ENCODE measurements at regions not wholly inside any gene's neighbourhood (a gene's known extent, or its start where the extent isn't known, plus 50 kb on each side); places are given as distances from the start of the nearest gene placed in this dataset.

DNA sequence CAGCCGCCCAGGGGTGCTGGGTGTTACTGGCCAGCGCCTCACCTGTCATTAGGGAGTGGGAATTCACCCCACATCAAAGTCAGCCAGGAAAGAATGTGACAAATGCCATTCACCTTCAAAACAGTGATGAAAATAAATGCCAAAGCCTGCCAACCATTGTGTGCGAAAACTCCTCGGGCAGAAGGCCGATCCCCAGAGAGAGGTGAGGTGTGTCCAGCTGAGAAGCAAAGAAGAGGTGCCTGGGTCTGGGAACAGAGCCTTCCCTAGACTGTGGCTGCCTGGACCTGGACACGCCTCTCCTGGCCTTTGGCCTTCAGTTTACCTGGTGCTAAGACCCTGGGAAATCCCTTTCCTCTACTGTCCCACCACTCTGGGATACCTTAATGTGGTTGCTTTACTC lies 142.7 kb downstream of the CYP26B1 start:
- DNase-seq (ENCODE audit: low read depth in 1 of 2, low spot score in 1 of 2): no peak

DNA sequence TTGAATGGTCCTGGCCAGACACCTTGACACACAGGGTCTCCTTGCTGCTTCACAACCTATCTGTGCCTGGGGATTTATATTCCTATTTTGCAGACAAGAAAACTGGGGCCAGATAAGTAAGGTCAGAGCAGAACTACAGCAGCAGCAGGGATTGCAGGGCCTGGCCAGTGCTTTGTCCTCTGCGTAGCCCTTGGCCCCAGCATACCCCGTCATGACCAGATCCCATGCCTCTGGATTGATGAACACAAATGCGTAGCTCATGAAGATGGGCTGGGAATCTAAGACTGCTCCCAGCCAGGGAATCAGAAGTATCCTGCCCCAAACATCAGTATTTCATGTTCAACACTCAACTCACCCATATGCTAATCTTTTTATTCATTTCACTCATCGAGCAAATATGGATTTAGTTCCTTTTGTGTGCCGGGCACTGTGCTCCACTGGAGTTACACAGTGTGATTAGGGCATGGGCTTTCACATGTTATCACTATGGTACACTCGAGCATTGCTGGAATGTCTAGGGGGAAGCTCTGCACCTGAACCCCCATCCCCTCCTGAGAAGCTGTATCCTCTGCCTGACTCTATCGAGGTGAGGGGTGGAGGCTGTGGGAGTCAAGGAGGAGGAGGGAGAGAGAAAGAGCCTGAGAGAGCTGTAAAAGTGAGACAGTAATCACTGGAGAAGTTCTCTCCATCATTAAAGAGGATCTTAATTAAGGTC lies 143.3 kb downstream of the CYP26B1 start:
- no peak for DNase-seq (ENCODE audit: low read depth in 1 of 2, low spot score in 1 of 2)

DNA sequence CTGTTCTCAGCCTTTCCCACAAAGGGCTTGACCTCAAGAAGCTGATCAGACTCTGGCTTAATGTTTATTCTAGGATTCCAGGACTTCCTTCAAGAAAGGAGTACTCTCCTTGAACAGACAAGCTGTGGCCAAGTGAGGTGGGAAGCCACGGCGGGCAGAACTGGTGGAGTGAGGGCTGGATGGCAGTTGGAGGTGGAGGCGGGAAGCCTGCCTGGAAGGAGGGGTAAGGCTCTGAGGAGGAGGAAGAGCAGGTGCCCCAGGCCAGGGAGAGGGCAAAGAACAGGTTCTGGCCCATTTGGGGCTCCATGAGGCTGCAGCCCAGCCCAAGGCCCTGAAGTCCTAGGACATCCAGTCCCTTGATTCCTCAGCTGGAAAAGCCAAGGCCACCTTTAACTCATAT lies 143.9 kb downstream of the CYP26B1 start:
- no peak for DNase-seq (ENCODE audit: low read depth in 1 of 2, low spot score in 1 of 2)

DNA sequence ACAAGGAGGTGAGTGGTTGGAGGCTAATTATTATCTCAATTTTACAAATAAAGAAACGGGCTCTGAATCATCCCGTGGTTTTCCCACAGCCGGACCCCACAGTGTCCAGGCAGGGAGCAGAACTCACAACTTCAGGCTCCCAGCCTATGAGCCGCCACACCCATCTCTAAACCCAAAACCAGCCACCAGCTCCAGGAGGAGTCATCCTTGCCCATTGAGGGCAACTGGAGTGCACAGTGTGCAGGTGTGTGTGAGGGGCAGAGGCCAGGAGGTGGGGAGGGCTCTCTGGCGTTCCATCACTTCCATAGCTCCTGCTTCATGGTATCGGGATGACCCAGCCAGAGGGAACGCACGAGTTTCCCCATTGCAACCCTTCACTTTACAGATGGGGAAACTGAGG lies 144.5 kb downstream of the CYP26B1 start:
- DNase-seq (ENCODE audit: low read depth in 1 of 2, low spot score in 1 of 2): no peak

DNA sequence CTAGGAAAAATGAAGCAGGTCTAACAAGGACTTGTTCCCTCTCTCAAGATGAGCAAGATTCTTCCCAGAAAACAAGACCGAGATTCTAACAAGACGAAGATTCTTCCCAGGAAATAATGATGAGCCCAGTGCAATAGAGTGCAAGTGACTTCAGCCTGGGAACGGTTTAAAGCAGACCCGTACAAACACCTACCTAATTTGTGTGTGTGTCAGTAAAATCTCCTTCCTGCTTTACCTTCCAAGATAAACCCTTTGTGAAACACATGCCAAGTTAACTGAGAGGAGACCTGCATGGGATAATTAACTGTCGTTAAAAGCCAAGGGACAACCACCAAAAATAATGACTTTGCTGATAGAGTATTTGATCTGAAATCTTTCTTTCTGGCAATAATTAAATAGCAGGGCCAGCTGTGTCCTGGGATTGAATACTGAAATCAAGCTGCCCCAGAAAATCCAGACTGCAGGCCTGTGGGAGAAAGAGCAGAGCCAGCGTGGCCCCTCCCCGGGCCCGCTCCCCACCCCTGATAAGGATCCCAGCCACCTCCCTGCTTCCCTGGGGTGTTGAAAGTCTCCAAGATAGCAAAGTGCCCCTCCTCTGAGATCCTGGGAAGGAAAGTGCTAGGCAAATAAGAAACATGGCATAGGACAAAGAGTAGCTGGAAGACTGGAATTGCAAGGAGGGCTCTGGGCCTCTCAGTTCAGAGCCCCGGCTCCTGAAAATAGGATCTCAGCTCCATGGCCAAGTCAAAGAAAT lies 145.5 kb downstream of the CYP26B1 start:
- DNase-seq (ENCODE audit: low read depth in 1 of 2, low spot score in 1 of 2): no peak

DNA sequence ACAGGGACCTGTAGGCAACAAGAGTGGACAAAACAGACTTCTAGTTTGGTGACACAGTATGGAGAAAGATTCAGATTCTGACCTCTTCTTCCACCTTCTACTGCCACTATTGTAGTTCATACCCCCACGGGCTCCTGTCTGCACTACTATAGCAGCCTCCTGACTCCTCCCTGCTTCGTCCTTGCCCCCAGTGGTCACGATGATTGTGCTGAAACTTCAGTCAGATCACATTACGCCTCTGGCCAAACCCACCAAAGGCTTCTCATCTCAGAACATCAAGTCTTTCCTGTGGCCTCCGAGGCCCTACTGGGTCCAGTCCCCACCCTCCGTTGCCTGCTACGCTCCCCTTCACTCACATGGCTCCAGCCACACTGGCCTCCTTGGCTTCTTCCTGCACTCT lies 147.6 kb downstream of the CYP26B1 start:
- DNase-seq (ENCODE audit: low read depth in 1 of 2, low spot score in 1 of 2): no peak

- DNase-seq (ENCODE audit: low read depth in 1 of 2, low spot score in 1 of 2): no peak
These were observed 148.1 kb downstream of the CYP26B1 start for GRCh38 chr2:71999580-71999979.

- no peak for DNase-seq (ENCODE audit: low read depth in 1 of 2, low spot score in 1 of 2)
These were observed 149.8 kb downstream of the CYP26B1 start for GRCh38 chr2:71997843-71998242.

- no peak for DNase-seq (ENCODE audit: low read depth in 1 of 2, low spot score in 1 of 2)
These were observed 152.5 kb downstream of the CYP26B1 start for GRCh38 chr2:71995067-71995665.

DNA sequence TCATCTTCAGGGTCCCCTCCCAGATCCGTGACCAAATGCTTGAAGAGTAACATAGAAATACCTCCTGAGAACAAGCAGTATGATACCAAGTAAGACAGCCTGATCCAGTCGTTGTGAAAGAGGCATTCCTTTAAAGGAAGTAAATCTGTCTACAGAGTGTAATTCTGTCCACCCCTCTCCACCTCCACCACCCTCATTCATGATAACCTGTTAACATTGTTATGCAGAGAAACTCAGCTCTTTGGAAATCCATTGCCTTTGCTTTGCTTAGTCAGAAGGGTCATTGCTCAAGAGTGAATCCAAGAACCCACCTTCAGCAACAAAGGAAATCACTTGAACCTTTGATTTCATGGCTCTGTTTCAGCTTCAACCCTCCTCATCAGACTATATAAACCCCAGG lies 155.6 kb downstream of the CYP26B1 start:
- no peak for DNase-seq (ENCODE audit: low read depth in 1 of 2, low spot score in 1 of 2)

GRCh38 chr2:71991397-71991796 lies 156.3 kb downstream of the CYP26B1 start:
- DNase-seq (ENCODE audit: low read depth in 1 of 2, low spot score in 1 of 2): no peak

- DNase-seq (ENCODE audit: low read depth in 1 of 2, low spot score in 1 of 2): no peak
These were observed 156.8 kb downstream of the CYP26B1 start for GRCh38 chr2:71990826-71991225.

DNA sequence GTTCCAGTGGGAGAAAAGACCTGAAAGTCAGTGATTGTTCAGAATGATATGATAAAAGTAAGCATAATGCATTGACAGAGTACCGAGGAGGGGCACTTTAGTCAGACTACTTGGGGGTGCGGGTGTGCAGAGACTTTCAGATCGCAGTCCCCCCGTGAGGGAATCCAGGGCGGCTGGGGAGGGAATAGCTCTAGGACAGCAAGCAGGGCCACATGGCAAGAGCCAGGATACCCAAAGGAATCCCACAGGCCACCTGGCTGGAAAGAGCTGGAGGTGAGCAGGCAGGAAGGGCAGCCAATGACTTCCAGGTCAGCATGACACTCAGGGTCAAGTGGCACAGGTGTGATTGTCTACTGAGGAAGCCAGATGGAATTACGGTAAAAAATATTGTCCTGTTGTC lies 157.5 kb downstream of the CYP26B1 start:
- no peak for DNase-seq (ENCODE audit: low read depth in 1 of 2, low spot score in 1 of 2)

DNA sequence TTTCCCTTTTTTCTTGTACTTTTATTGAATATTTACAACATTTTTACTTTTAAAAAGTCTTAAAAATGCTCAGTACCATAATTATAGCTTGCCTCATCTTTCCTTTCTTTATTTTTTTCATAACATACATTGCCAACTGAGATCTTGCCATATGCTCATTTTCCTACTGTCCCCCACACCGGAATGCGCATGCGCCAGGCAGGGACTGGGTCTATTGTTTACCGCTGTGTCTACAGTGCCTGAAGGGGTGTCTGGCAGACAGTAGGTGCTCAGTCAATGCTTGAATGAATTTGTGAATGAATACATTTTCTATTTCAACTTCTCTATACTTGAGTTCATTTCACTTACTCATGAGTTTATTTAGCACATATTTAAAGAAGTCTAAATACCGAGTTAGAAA lies 158.0 kb downstream of the CYP26B1 start:
- no peak for DNase-seq (ENCODE audit: low read depth in 1 of 2, low spot score in 1 of 2)

GRCh38 chr2:71988170-71988569 lies 159.5 kb downstream of the CYP26B1 start:
- DNase-seq (ENCODE audit: low read depth in 1 of 2, low spot score in 1 of 2): no peak

- DNase-seq (ENCODE audit: low read depth in 1 of 2, low spot score in 1 of 2): no peak
These were observed 171.0 kb downstream of the CYP26B1 start for GRCh38 chr2:71976685-71977084.

GRCh38 chr2:71974846-71975245 lies 172.8 kb downstream of the CYP26B1 start:
- no peak for DNase-seq (ENCODE audit: low read depth in 1 of 2, low spot score in 1 of 2)

GRCh38 chr2:71971493-71971892 lies 176.2 kb downstream of the CYP26B1 start:
- no peak for DNase-seq (ENCODE audit: low read depth in 1 of 2, low spot score in 1 of 2)

GRCh38 chr2:71965530-71965929 lies 182.1 kb downstream of the CYP26B1 start:
- no peak for DNase-seq (ENCODE audit: low read depth in 1 of 2, low spot score in 1 of 2)

DNA sequence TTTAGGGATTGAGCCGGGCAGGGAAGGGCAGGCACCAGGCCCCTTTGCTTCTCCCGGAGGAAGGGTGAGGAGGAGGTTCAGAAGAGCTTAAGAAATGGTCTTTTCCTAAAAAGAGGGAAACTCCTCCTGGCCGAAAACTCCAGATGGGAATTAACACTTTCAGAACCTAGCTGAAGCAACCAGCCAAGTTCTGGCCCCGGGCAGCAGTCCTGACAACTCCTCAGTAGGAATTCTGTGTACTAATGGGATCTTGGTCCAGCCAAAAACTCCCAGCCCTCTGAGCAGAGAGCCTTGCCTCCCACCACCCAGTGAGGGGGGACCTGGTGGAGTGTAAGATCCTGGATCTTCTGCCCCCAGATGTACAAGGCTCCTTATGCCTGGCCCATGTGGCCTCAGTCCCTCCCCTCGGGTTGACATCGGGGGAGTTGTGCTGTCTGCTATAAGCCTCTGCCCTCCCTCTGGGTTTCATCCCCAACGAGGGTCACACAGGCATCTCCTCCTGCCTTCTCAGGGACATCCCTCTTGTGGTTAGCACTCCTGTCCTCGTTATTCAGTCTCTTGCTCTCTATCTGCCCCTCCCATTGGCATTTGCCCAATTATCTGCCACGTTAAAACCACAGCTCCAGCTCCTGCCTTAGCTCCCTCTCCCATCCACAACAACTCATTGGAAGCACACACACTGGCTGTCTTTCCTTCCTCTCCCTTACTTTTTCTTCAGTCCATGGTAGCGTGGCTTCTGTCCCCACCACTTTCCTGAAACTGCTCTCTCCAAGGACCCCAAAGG lies 184.6 kb downstream of the CYP26B1 start:
- DNase-seq (ENCODE audit: low read depth in 1 of 2, low spot score in 1 of 2): no peak

GRCh38 chr2:71962350-71962749 lies 185.3 kb downstream of the CYP26B1 start:
- DNase-seq (ENCODE audit: low read depth in 1 of 2, low spot score in 1 of 2): no peak
